Ishikawa (cell line): ENCODE measurements at regions not wholly inside any gene's neighbourhood (a gene's known extent, or its start where the extent isn't known, plus 50 kb on each side); places are given as distances from the start of the nearest gene placed in this dataset.

ENCODE experiments used
- CEBPB ChIP-seq: IDR thresholded peaks from 2 replicates; pipeline ENCODE4 v1.6.1; 2012
- CREB1 ChIP-seq: IDR thresholded peaks from 2 replicates; pipeline ENCODE4 v1.6.1; 2012; ENCODE audit warnings: low read depth
- EGR1 ChIP-seq: IDR thresholded peaks from 2 replicates; pipeline ENCODE4 v1.6.1; 2012
- EP300 ChIP-seq: IDR thresholded peaks from 2 replicates; pipeline ENCODE4 v1.6.1; 2012; ENCODE audit warnings: borderline replicate concordance
- FOXM1 ChIP-seq: IDR thresholded peaks from 2 replicates; pipeline ENCODE4 v1.6.1; 2012; ENCODE audit warnings: low read depth, borderline replicate concordance
- MAX ChIP-seq: IDR thresholded peaks from 2 replicates; pipeline ENCODE4 v1.6.1; 2012
- NFIC ChIP-seq: IDR thresholded peaks from 2 replicates; pipeline ENCODE4 v1.6.1; 2012
- RAD21 ChIP-seq: IDR thresholded peaks from 2 replicates; pipeline ENCODE4 v1.6.1; 2012; ENCODE audit warnings: low read depth
- REST ChIP-seq: IDR thresholded peaks from 2 replicates; pipeline ENCODE4 v1.6.1; 2012; ENCODE audit warnings: low read depth, mild to moderate bottlenecking
- TAF1 ChIP-seq: IDR thresholded peaks from 2 replicates; pipeline ENCODE4 v1.6.1; 2012; ENCODE audit warnings: low read depth, mild to moderate bottlenecking
- TCF12 ChIP-seq: IDR thresholded peaks from 2 replicates; pipeline ENCODE4 v1.6.1; 2012; ENCODE audit warnings: low read depth
- TEAD4 ChIP-seq: IDR thresholded peaks from 2 replicates; pipeline ENCODE4 v1.6.1; 2012
- USF1 ChIP-seq: IDR thresholded peaks from 2 replicates; pipeline ENCODE4 v1.6.1; 2012
- YY1 ChIP-seq: IDR thresholded peaks from 2 replicates; pipeline ENCODE4 v1.6.1; 2012; ENCODE audit warnings: low read depth
- ZBTB7A ChIP-seq: IDR thresholded peaks from 2 replicates; pipeline ENCODE4 v1.6.1; 2012; ENCODE audit warnings: low read depth

GRCh38 chr12:91565246-91565645 is 382.6 kb upstream of the DCN start:
- TF ChIP-seq ZBTB7A, result no peak
- TF ChIP-seq EGR1, result no peak
- no peak for TF ChIP-seq RAD21
- TF ChIP-seq REST, result no peak
- TF ChIP-seq NFIC, result no peak
- TF ChIP-seq MAX, result no peak

- no peak for TF ChIP-seq FOXM1
- no peak for TF ChIP-seq TCF12
- TF ChIP-seq EGR1, result no peak
- TF ChIP-seq REST, result no peak
- no peak for TF ChIP-seq TEAD4
- TF ChIP-seq NFIC, result no peak
- TF ChIP-seq MAX, result no peak
Observed at GRCh38 chr12:91563011-91563765, 380.6 kb upstream of the DCN start.

- TF ChIP-seq TCF12 (no peak), RAD21 (no peak), MAX (no peak), CREB1 (no peak), USF1 (no peak), NFIC (no peak), ZBTB7A (no peak), TAF1 (no peak)
Observed at GRCh38 chr12:91562476-91562875, 379.9 kb upstream of the DCN start.

GRCh38 chr12:91561958-91562325 is 379.3 kb upstream of the DCN start:
- no peak for TF ChIP-seq EGR1
- no peak for TF ChIP-seq REST
- no peak for TF ChIP-seq USF1
- TF ChIP-seq TCF12, result no peak
- no peak for TF ChIP-seq MAX
- no peak for TF ChIP-seq FOXM1
- TF ChIP-seq RAD21, result no peak
- TF ChIP-seq EP300, result no peak
- no peak for TF ChIP-seq TAF1
- TF ChIP-seq CEBPB, result no peak
- no peak for TF ChIP-seq TEAD4
- TF ChIP-seq NFIC, result no peak
- TF ChIP-seq ZBTB7A, result no peak
- TF ChIP-seq CREB1, result no peak
- no peak for TF ChIP-seq YY1
